ENCODE measurements at regions not wholly inside any gene's neighbourhood (a gene's known extent, or its start where the extent isn't known, plus 50 kb on each side); places are given as distances from the start of the nearest gene placed in this dataset.
"Not testable (repeated sequence)": the region's sequence is repeated elsewhere in the genome, so short reads cannot be mapped to it uniquely, and the experiment has no call there.

- no peak for DNase-seq (ENCODE audit: low read depth in 1 of 2, low spot score in 1 of 2)
These were observed 85.8 kb upstream of the USP24 start for GRCh38 chr1:55300975-55301374.

DNA sequence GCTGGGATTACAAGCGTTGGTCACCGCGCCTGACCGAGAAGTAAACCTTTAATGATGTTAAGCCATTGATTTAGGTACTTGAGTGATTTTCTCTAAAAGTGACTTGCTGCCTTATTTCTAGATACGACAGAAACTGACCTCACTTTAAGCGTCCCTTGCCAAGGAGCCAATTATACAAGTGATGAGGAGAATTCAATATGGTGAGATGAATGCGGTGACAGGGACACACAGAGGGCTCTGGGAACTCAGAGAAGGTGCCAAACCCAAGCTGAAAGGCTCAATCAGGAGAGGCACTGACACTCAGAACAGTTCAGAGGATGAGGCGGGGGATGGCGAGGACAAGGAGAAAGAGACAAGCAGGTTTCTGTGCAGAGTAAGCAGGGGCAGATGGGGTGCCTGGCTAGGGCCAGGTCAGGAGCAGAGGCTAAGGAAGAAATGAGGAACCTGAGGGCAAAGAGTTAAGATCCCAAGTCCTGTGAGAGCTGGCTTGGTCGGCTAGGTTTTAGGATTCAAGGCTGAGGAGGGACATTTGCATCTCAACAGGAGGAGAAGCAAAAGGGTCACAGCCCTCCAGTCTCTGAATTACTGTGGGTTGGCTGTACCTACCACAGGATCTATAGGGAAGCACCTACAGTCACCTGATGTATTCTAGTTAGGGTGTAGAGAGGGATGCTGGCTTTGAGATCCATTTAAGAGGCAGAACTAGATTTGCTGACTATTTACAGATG lies 83.2 kb upstream of the USP24 start:
- DNase-seq (ENCODE audit: low read depth in 1 of 2, low spot score in 1 of 2) = no peak

- not testable (repeated sequence) for DNase-seq (ENCODE audit: low read depth in 1 of 2, low spot score in 1 of 2)
These were observed 81.1 kb upstream of the USP24 start for GRCh38 chr1:55296247-55296646.

DNA sequence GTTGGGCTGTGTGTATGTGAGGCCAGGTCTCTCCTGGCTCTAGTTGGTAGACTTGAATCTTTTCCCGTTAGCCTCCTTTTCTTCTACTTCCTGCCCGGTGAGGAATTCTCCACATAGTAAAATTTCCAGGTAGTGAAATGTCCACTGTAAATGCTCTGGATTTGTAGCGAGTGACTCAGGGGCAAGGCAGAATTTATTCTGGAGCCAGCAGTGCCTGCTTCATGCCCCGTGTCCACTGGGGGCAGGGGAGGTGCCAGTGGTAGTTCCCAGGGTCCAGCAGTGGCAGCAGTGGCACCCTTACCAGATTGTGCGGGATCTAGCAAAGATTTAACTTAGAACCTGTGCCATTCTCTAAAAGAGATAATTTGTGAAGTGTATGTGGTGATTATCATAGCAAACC lies 74.5 kb upstream of the USP24 start:
- DNase-seq (ENCODE audit: low read depth in 1 of 2, low spot score in 1 of 2) = no peak

DNA sequence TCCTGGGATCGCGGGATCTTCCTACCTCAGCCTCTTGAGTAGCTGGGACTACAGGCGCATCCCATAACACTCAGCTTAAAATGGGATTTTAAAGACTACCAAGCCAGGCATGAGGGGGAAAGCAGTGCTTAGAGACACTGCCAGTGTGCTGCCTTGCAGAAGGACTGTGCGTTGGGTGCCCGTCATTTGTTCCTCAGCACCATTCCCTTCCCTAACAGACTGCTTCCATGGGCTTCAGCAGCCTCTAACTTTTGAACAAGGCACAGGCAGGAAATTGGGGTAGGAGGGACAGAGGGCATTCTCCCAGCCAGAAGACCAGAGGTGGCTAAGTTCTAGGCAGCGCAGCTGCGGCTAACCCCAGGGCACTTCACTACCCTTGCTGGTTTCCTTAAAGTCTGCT lies 73.9 kb upstream of the USP24 start:
- DNase-seq (ENCODE audit: low read depth in 1 of 2, low spot score in 1 of 2) = no peak

DNA sequence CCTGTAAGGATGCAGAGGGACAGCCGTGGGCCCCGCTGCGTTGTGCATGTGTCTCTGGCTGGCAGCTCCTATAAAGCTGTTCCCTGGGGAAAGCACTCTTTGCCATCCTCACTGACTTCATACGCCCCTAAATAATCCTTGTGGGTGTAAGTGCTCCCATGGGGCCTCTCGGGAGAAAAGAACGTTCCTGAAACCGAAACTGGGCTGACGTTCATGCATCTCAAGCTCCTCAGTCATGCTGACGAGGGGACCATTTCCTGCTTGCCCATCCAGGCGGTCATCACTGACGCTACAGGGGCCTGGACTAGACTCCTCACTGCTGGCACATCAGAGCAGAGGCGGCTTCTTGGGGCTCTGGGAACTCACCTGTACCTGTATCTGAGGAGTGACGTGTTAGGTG lies 73.1 kb upstream of the USP24 start:
- no peak for DNase-seq (ENCODE audit: low read depth in 1 of 2, low spot score in 1 of 2)

GRCh38 chr1:55287723-55288122 lies 72.6 kb upstream of the USP24 start:
- no peak for DNase-seq (ENCODE audit: low read depth in 1 of 2, low spot score in 1 of 2)

DNA sequence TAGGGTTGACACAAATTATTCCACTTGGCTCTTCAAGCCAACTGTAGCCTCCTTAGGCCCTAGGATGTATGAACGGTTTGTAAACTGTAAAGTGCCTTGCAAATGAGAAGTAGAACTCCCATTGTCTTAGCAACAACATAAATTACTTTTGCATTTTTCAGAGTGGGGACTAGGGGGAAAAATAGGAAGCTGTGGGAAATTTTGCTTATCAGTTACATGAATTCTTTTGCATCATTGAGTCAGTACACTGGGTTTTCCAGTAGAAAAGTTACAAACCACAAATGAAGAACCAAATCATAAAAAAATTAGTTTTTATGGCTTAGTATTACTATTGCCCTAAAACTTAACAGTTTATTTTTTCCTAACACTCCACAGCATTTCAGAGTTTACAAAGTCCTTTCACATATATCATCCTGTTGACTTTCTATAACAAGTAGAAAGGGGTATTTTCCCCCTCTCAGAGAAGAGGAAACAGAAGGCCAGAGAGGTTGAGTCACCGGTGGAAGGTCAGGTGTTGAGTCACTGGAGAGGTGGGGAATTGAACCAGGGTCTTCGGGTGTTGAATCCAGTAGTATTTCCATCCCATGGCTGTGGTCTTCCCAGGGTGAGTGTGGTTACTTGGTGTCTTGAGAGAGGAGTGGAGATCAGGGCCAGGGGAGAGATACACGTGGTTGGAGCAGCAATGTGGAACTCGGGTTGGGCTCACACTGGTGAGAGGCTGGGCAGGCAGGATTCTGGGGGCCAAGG lies 71.9 kb upstream of the USP24 start:
- DNase-seq (ENCODE audit: low read depth in 1 of 2, low spot score in 1 of 2) = no peak

- DNase-seq (ENCODE audit: low read depth in 1 of 2, low spot score in 1 of 2) = no peak
These were observed 70.7 kb upstream of the USP24 start for GRCh38 chr1:55285834-55286233.

DNA sequence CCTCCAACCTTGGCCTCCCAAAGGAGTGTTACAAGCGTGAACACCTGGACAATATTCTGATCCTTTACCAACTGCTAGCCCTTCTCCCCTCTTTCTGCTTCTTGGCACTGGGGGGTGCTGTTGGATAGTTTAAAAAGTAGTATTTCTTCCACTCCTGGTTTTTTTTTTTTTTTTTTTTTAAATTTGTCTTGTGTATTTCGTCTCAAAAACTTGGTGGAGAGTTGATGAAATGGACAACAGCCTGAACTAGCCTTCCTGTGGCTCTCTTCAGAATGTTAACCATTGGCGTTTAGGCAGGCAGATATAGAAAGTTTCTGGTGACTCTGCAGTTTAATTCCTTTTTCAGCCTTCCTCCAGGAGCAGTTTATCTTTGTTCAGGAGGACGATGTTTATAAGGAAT lies 69.7 kb upstream of the USP24 start:
- DNase-seq (ENCODE audit: low read depth in 1 of 2, low spot score in 1 of 2) = no peak

DNA sequence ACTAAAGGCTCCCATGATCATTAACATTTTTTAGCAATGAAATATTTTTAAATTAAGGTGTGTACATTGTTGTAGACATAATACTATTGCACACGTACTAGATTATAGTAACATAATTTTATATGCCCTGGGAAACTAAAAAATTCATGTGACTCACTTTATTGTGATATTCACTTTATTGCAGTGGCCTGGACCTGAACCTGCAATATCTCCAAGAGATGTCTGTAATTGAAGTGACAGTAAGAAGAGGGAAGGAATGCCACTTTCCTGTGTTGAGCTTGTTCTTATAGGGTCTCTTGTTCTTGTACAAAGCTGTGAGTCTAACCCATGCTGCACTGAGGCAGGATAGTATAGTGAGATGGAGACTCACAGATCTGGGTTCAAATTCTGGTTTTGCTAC lies 66.9 kb upstream of the USP24 start:
- DNase-seq (ENCODE audit: low read depth in 1 of 2, low spot score in 1 of 2) = no peak

GRCh38 chr1:55280731-55281130 lies 65.6 kb upstream of the USP24 start:
- DNase-seq (ENCODE audit: low read depth in 1 of 2, low spot score in 1 of 2) = no peak

GRCh38 chr1:55279627-55280026 lies 64.5 kb upstream of the USP24 start:
- DNase-seq (ENCODE audit: low read depth in 1 of 2, low spot score in 1 of 2) = no peak

DNA sequence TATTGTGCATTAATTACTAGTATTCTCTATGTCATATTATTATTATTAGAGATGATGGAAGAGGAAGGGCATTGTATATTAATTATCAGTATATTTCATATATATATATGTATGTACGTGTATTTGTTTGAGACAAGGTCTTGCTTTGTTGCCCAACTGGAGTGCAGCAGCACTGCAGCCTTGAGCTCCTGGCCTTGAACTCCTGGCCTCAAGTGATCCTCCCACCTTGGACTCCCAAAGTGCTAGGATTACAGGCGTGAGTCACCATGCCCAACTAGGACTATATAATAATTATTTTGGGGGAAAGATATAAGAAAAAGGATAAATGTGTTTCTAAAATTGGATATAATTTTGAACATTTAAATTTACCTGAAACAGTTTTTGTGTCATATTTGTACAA lies 63.2 kb upstream of the USP24 start:
- DNase-seq (ENCODE audit: low read depth in 1 of 2, low spot score in 1 of 2) = no peak

- peak; percentile 63 to 74 for DNase-seq (ENCODE audit: low read depth in 1 of 2, low spot score in 1 of 2)
These were observed 62.4 kb upstream of the USP24 start for GRCh38 chr1:55277377-55278130.

DNA sequence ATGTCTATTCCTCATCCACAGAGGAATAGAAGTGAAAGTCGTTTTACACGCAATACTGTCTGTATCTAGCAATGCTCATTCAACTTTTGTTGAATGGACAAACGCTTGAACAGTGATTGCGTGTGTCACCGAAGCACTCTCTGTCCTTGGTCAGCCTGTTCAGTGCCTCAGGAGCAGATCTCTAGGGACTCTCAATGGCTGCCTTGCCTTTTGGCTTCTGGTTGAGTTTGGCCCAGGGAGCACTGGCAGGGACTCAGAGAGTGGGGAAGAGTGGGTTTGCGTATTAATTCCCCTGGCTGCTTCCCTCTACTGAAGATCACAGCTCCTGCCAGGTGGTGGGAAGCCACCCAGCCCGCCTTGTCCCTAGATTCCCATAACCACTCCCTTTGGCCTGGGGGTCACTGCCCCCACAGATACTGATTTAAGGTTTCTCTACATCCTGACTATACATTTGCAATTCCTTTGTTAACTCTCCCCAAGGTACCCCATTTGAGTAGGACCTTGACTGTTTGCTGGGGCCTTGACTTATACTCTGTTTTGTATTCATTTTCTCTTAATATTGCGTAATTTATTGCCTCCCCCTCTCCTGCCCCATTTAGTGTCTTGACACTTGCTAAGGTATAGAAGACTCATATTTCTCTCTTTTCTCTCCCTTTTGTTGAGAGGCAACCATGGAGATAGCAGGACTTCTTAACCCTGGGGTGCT lies 61.7 kb upstream of the USP24 start:
- DNase-seq (ENCODE audit: low read depth in 1 of 2, low spot score in 1 of 2) = no peak

DNA sequence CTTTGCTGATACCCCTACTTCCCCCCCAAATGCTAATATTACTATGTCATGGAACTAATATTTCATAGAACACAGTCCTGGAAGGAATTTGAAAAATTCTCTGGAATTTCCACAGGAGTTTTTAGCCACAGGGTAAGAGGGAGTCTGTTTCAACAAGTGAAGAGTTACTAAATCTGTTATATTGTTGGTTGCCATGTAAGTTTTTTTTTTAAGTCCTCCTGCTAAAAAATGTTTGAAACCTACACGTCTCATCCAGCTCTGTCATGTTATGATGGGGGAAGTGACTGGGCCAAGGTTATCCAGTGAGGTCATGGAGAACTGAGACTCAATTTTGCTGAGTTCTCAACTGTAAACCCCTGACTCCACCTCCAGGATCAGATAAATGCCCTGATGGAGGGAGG lies 60.8 kb upstream of the USP24 start:
- no peak for DNase-seq (ENCODE audit: low read depth in 1 of 2, low spot score in 1 of 2)

DNA sequence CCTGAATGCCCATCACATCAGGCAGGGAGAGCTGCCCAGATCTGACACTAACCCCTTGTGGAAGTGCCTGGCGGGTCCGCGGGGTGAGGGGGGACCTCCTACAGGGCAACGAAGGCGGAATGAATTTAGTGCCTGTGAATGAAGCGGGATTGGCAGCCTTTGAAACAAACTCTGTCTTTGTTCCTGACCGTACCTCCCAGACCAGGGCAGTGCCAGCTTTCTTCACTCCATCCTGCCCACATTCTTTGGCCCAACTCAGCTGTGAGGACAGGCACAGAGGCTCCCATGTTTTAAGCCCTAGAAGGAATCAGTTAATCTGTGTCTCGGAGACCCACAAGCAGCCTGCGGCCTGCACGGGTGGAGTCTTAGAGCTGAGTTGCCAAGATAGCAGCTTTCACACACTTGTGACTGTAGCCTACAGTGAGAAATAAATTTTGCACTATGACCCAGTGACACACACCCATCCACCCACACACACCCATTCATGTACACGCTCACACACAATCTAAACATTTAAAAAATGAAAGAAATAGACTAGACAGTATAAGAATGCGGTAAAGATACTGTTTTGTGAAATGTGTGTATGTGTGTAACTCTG lies 60.1 kb upstream of the USP24 start:
- no peak for DNase-seq (ENCODE audit: low read depth in 1 of 2, low spot score in 1 of 2)

- no peak for DNase-seq (ENCODE audit: low read depth in 1 of 2, low spot score in 1 of 2)
These were observed 57.8 kb upstream of the USP24 start for GRCh38 chr1:55272994-55273393.
